Endothelial cell (in vitro differentiated cells): ENCODE measurements at regions not wholly inside any gene's neighbourhood (a gene's known extent, or its start where the extent isn't known, plus 50 kb on each side); places are given as distances from the start of the nearest gene placed in this dataset.
A peak's percentile ranks its signal among the peaks of the same experiment; 100 is the strongest.

Source experiments
- DNase-seq: peaks from one replicate; pipeline ENCODE4 v3.0.0; 2021; ENCODE audit warnings: low spot score
- H3K27ac Mint-ChIP-seq: one replicate; pipeline ENCODE4 v1.8.0; 2021; ENCODE audit warnings: mixed read lengths, inconsistent platforms; ENCODE audit not compliant: unreplicated experiment
- H3K27me3 Mint-ChIP-seq: one replicate; pipeline ENCODE4 v1.8.0; 2021; ENCODE audit warnings: mild to moderate bottlenecking, moderate library complexity, mixed read lengths, inconsistent platforms; ENCODE audit not compliant: unreplicated experiment
- H3K36me3 Mint-ChIP-seq: one replicate; pipeline ENCODE4 v1.8.0; 2021; ENCODE audit warnings: mild to moderate bottlenecking, low read depth, mixed read lengths, inconsistent platforms; ENCODE audit not compliant: unreplicated experiment
- H3K4me1 Mint-ChIP-seq: one replicate; pipeline ENCODE4 v1.8.0; 2021; ENCODE audit warnings: mild to moderate bottlenecking, mixed read lengths, inconsistent platforms; ENCODE audit not compliant: unreplicated experiment
- H3K4me3 Mint-ChIP-seq: one replicate; pipeline ENCODE4 v1.8.0; 2021; ENCODE audit warnings: mild to moderate bottlenecking, mixed read lengths, inconsistent platforms; ENCODE audit not compliant: unreplicated experiment
- H3K9me3 Mint-ChIP-seq: one replicate; pipeline ENCODE4 v1.8.0; 2021; ENCODE audit warnings: mixed read lengths, inconsistent platforms; ENCODE audit not compliant: unreplicated experiment
- CTCF ChIP-seq: fragments of 200-600 bp; sonication (generic); IDR thresholded peaks from one replicate; pipeline ENCODE4 v1.5.0; 2021; ENCODE audit warnings: antibody characterized with exemption; ENCODE audit not compliant: unreplicated experiment

GRCh38 chr9:14447103-14447502 lies 133.2 kb upstream of the NFIB start:
- H3K36me3 Mint-ChIP-seq: no peaks in the 10 kb centered on the region
- no peaks in the 10 kb centered on the region for H3K4me1 Mint-ChIP-seq
- H3K4me3 Mint-ChIP-seq: no peak overlapping the region
- no peaks in the 10 kb centered on the region for H3K9me3 Mint-ChIP-seq
- DNase-seq: no peak
- H3K27ac Mint-ChIP-seq: no peak overlapping the region
- no peaks in the 10 kb centered on the region for H3K27me3 Mint-ChIP-seq
- no peak for TF ChIP-seq CTCF

- Mint-ChIP-seq H3K4me1 (peaks cover 4% of the 10 kb centered on the region), H3K36me3 (no peaks in the 10 kb centered on the region), H3K9me3 (no peaks in the 10 kb centered on the region), H3K4me3 (no peak overlapping the region), H3K27me3 (no peaks in the 10 kb centered on the region), H3K27ac (no peak overlapping the region)
- DNase-seq: no peak
- no peak for TF ChIP-seq CTCF
Observed at GRCh38 chr9:14445946-14446345, 132.0 kb upstream of the NFIB start.

GRCh38 chr9:14442956-14443355 lies 129.0 kb upstream of the NFIB start:
- Mint-ChIP-seq H3K4me1 (peaks cover 6% of the 10 kb centered on the region), H3K27me3 (peaks cover under 1% of the 10 kb centered on the region), H3K4me3 (no peak overlapping the region), H3K9me3 (no peaks in the 10 kb centered on the region), H3K27ac (no peak overlapping the region), H3K36me3 (no peaks in the 10 kb centered on the region)
- TF ChIP-seq CTCF: no peak
- no peak for DNase-seq

- H3K36me3 Mint-ChIP-seq: no peaks in the 10 kb centered on the region
- peak; percentile 64 for DNase-seq
- H3K9me3 Mint-ChIP-seq: no peaks in the 10 kb centered on the region
- H3K27ac Mint-ChIP-seq: no peak overlapping the region
- peak; percentile 75 for TF ChIP-seq CTCF
- H3K27me3 Mint-ChIP-seq: peaks cover 3% of the 10 kb centered on the region
- H3K4me1 Mint-ChIP-seq: peaks cover 14% of the 10 kb centered on the region
- H3K4me3 Mint-ChIP-seq: no peak overlapping the region
Observed at GRCh38 chr9:14441976-14442651, 128.2 kb upstream of the NFIB start.

GRCh38 chr9:14441115-14441514 lies 127.2 kb upstream of the NFIB start:
- no peaks in the 10 kb centered on the region for H3K9me3 Mint-ChIP-seq
- no peaks in the 10 kb centered on the region for H3K36me3 Mint-ChIP-seq
- H3K27ac Mint-ChIP-seq: no peak overlapping the region
- H3K27me3 Mint-ChIP-seq: peaks cover 3% of the 10 kb centered on the region
- H3K4me3 Mint-ChIP-seq: no peak overlapping the region
- no peak for TF ChIP-seq CTCF
- H3K4me1 Mint-ChIP-seq: peaks cover 23% of the 10 kb centered on the region
- no peak for DNase-seq
